ENCODE measurements at regions not wholly inside any gene's neighbourhood (a gene's known extent, or its start where the extent isn't known, plus 50 kb on each side); places are given as distances from the start of the nearest gene placed in this dataset.

GRCh38 chr3:168583977-168584376 lies 488.3 kb upstream of the GOLIM4 start:
- no peak for DNase-seq (ENCODE audit: low read depth)

- DNase-seq (ENCODE audit: low read depth): no peak
These were observed 486.8 kb upstream of the GOLIM4 start for GRCh38 chr3:168582503-168582902.

GRCh38 chr3:168581771-168582225 lies 486.1 kb upstream of the GOLIM4 start:
- DNase-seq (ENCODE audit: low read depth): no peak

- DNase-seq (ENCODE audit: low read depth): no peak
These were observed 483.3 kb upstream of the GOLIM4 start for GRCh38 chr3:168579010-168579409.

- no peak for DNase-seq (ENCODE audit: low read depth)
These were observed 480.0 kb upstream of the GOLIM4 start for GRCh38 chr3:168575750-168576149.

- DNase-seq (ENCODE audit: low read depth): no peak
These were observed 478.9 kb upstream of the GOLIM4 start for GRCh38 chr3:168574455-168575158.

GRCh38 chr3:168570404-168571155 lies 474.9 kb upstream of the GOLIM4 start:
- DNase-seq (ENCODE audit: low read depth): no peak

GRCh38 chr3:168558728-168559411 lies 463.1 kb upstream of the GOLIM4 start:
- DNase-seq (ENCODE audit: low read depth): no peak

- no peak for DNase-seq (ENCODE audit: low read depth)
These were observed 456.5 kb upstream of the GOLIM4 start for GRCh38 chr3:168552251-168552650.

- DNase-seq (ENCODE audit: low read depth): no peak
These were observed 453.0 kb upstream of the GOLIM4 start for GRCh38 chr3:168548719-168549118.

- DNase-seq (ENCODE audit: low read depth): no peak
These were observed 451.0 kb upstream of the GOLIM4 start for GRCh38 chr3:168546707-168547106.

GRCh38 chr3:168545591-168545990 lies 449.9 kb upstream of the GOLIM4 start:
- peak; percentile 2 for DNase-seq (ENCODE audit: low read depth)

- no peak for DNase-seq (ENCODE audit: low read depth)
These were observed 448.6 kb upstream of the GOLIM4 start for GRCh38 chr3:168544097-168544957.

- no peak for DNase-seq (ENCODE audit: low read depth)
These were observed 445.0 kb upstream of the GOLIM4 start for GRCh38 chr3:168540726-168541125.

- DNase-seq (ENCODE audit: low read depth): no peak
These were observed 444.2 kb upstream of the GOLIM4 start for GRCh38 chr3:168539909-168540308.

GRCh38 chr3:168534761-168535160 lies 439.0 kb upstream of the GOLIM4 start:
- DNase-seq (ENCODE audit: low read depth): no peak

- no peak for DNase-seq (ENCODE audit: low read depth)
These were observed 437.9 kb upstream of the GOLIM4 start for GRCh38 chr3:168533600-168533999.

GRCh38 chr3:168532135-168532534 lies 436.4 kb upstream of the GOLIM4 start:
- DNase-seq (ENCODE audit: low read depth): no peak

GRCh38 chr3:168531116-168531515 lies 435.4 kb upstream of the GOLIM4 start:
- no peak for DNase-seq (ENCODE audit: low read depth)

- no peak for DNase-seq (ENCODE audit: low read depth)
These were observed 428.4 kb upstream of the GOLIM4 start for GRCh38 chr3:168524129-168524528.

- no peak for DNase-seq (ENCODE audit: low read depth)
These were observed 421.7 kb upstream of the GOLIM4 start for GRCh38 chr3:168517249-168518071.

All from M059J (cell line).